ENCODE measurements at regions not wholly inside any gene's neighbourhood (a gene's known extent, or its start where the extent isn't known, plus 50 kb on each side); places are given as distances from the start of the nearest gene placed in this dataset.

DNA sequence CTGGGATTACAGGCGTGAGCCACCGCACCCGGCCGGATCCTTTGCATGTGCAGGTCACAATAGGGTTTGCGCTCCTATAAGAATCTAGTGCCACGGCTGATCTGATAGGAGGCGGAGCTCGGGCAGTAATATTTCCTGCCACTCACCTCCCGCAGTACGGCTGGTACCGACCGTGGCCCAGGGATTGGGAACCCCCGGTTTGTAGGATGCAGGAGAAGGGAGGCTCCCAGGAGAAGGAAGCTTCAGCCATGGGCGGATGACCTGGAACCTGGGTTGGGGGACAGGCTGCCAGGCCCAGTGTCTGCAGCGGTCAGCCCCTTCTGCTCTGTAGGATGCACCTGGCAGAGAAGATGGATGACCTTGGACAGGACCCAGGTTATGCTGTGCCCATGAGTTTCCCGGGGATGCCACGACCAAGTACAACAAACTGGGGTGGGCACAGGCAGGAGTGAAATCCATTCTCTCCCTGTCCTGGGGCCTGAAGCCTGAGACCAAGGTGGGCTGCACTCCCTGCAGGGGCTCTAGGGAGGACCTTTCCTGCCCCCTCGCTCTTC lies 818.9 kb downstream of the BRD1 start:
- BruUV-seq (replicated peaks): no TSS peak
- no peak overlapping the region for H3K4me3 ChIP-seq (ENCODE audit: low read depth in 2 of 2, low read length in 2 of 2)
- intact Hi-C loops (cut with micrococcal nuclease; ENCODE audit: unreplicated experiment): no loop called here
- no peaks in the 10 kb centered on the region for H3K36me3 ChIP-seq (ENCODE audit: control insufficient read depth, insufficient read depth, low read length)
- ChIA-PET POLR2A (no interaction called here), CTCF (no interaction called here)
- H3K4me1 ChIP-seq (ENCODE audit: control insufficient read depth, insufficient read depth, low read length): no peaks in the 10 kb centered on the region
- no peak for ATAC-seq
- no peaks in the 10 kb centered on the region for H3K9me3 ChIP-seq (ENCODE audit: control insufficient read depth, insufficient read depth, low read depth, low read length)
- no peak for DNase-seq (ENCODE audit: low read depth, low spot score)
- no peaks in the 10 kb centered on the region for H3K27me3 ChIP-seq (ENCODE audit: control insufficient read depth, insufficient read depth, low read length)
- in situ Hi-C loops (cut with HindIII; ENCODE audit: low pct_unique_long_range_greater_than_20kb, low sequenced_read_pairs): no loop called here
- H3K27ac ChIP-seq (ENCODE audit: low read length): no peak overlapping the region
- TF ChIP-seq, protein P1, sequence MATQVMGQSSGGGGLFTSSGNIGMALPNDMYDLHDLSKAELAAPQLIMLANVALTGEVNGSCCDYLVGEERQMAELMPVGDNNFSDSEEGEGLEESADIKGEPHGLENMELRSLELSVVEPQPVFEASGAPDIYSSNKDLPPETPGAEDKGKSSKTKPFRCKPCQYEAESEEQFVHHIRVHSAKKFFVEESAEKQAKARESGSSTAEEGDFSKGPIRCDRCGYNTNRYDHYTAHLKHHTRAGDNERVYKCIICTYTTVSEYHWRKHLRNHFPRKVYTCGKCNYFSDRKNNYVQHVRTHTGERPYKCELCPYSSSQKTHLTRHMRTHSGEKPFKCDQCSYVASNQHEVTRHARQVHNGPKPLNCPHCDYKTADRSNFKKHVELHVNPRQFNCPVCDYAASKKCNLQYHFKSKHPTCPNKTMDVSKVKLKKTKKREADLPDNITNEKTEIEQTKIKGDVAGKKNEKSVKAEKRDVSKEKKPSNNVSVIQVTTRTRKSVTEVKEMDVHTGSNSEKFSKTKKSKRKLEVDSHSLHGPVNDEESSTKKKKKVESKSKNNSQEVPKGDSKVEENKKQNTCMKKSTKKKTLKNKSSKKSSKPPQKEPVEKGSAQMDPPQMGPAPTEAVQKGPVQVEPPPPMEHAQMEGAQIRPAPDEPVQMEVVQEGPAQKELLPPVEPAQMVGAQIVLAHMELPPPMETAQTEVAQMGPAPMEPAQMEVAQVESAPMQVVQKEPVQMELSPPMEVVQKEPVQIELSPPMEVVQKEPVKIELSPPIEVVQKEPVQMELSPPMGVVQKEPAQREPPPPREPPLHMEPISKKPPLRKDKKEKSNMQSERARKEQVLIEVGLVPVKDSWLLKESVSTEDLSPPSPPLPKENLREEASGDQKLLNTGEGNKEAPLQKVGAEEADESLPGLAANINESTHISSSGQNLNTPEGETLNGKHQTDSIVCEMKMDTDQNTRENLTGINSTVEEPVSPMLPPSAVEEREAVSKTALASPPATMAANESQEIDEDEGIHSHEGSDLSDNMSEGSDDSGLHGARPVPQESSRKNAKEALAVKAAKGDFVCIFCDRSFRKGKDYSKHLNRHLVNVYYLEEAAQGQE (IDR thresholded peaks at IDR 0.05; ENCODE audit: insufficient read depth in 1 of 2, low read depth in 2 of 2, low read length in 1 of 2): no peak
- TF ChIP-seq TCF7L2 (IDR thresholded peaks at IDR 0.05; ENCODE audit: low read depth, low read length) (no peak), SIN3A (IDR thresholded peaks at IDR 0.05; ENCODE audit: borderline replicate concordance, insufficient read depth, low read depth, low read length) (no peak), POLR2AphosphoS5 (IDR thresholded peaks at IDR 0.05; ENCODE audit: low read depth, low read length) (no peak)
- TF ChIP-seq, protein P2, sequence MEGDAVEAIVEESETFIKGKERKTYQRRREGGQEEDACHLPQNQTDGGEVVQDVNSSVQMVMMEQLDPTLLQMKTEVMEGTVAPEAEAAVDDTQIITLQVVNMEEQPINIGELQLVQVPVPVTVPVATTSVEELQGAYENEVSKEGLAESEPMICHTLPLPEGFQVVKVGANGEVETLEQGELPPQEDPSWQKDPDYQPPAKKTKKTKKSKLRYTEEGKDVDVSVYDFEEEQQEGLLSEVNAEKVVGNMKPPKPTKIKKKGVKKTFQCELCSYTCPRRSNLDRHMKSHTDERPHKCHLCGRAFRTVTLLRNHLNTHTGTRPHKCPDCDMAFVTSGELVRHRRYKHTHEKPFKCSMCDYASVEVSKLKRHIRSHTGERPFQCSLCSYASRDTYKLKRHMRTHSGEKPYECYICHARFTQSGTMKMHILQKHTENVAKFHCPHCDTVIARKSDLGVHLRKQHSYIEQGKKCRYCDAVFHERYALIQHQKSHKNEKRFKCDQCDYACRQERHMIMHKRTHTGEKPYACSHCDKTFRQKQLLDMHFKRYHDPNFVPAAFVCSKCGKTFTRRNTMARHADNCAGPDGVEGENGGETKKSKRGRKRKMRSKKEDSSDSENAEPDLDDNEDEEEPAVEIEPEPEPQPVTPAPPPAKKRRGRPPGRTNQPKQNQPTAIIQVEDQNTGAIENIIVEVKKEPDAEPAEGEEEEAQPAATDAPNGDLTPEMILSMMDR (IDR thresholded peaks at IDR 0.05): no peak

DNA sequence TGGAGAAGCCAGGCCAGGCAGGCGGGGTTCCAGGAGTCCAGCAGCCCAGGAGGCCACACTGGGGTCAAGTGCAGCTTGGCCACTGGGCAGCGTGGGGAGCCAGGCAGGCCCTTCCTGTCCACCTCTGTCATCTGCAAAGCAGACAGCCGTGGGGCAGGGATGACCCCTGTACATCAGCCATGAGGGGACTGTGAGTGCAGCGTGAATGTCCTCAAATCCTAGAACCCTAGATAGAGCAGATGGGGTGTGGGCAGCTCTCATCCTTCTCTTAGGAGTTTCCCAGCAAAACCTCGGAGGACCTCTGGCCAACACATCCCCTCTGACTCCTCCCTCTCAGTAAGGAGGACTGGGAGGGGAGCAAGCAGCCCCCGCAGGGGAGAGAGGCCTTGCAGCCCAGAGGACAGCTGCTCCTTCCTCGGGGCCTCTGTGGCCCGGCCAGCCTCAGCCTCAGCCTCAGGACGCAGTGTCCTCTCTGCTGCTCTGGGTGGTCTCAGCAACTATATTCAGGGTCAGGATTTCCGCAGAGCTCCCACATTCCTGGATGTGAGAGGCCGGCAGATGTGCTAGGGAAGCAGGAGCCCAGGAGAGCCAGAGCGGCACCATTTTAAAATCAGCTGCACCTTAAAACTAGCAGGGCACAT lies 820.5 kb downstream of the BRD1 start:
- in situ Hi-C loops (cut with HindIII; ENCODE audit: low pct_unique_long_range_greater_than_20kb, low sequenced_read_pairs): no loop called here
- BruUV-seq (replicated peaks): no TSS peak
- Histone ChIP-seq H3K27me3 (ENCODE audit: control insufficient read depth, insufficient read depth, low read length) (no peaks in the 10 kb centered on the region), H3K36me3 (ENCODE audit: control insufficient read depth, insufficient read depth, low read length) (no peaks in the 10 kb centered on the region), H3K27ac (ENCODE audit: low read length) (no peak overlapping the region), H3K4me3 (ENCODE audit: low read depth in 2 of 2, low read length in 2 of 2) (no peak overlapping the region), H3K4me1 (ENCODE audit: control insufficient read depth, insufficient read depth, low read length) (no peaks in the 10 kb centered on the region), H3K9me3 (ENCODE audit: control insufficient read depth, insufficient read depth, low read depth, low read length) (no peaks in the 10 kb centered on the region)
- no peak for DNase-seq (ENCODE audit: low read depth, low spot score)
- POLR2A ChIA-PET: no interaction called here
- CTCF ChIA-PET: no interaction called here
- TF ChIP-seq SIN3A (IDR thresholded peaks at IDR 0.05; ENCODE audit: borderline replicate concordance, insufficient read depth, low read depth, low read length) (no peak), POLR2AphosphoS5 (IDR thresholded peaks at IDR 0.05; ENCODE audit: low read depth, low read length) (no peak)
- TF ChIP-seq, protein P2 (IDR thresholded peaks at IDR 0.05): no peak
- intact Hi-C loops (cut with micrococcal nuclease; ENCODE audit: unreplicated experiment): no loop called here
- ATAC-seq: no peak

All from Panc1 (cell line).